OCI-LY3 (cell line): ENCODE measurements at regions not wholly inside any gene's neighbourhood (a gene's known extent, or its start where the extent isn't known, plus 50 kb on each side); places are given as distances from the start of the nearest gene placed in this dataset.

Experiments
- EZH2phosphoT487 ChIP-seq: fragments of 200-600 bp; shearing (Covaris generic); IDR thresholded peaks from 2 replicates; pipeline ENCODE4 v1.6.1; 2018; ENCODE audit warnings: antibody characterized with exemption, mixed run types, low read depth
- TF ChIP-seq, protein P1 (sequence below): fragments of 200-600, 300-600 bp; sonication (generic); IDR thresholded peaks from 2 replicates; pipeline ENCODE4 v1.5.1; 2014; ENCODE audit warnings: antibody characterized with exemption, low read length, low read depth

DNA sequence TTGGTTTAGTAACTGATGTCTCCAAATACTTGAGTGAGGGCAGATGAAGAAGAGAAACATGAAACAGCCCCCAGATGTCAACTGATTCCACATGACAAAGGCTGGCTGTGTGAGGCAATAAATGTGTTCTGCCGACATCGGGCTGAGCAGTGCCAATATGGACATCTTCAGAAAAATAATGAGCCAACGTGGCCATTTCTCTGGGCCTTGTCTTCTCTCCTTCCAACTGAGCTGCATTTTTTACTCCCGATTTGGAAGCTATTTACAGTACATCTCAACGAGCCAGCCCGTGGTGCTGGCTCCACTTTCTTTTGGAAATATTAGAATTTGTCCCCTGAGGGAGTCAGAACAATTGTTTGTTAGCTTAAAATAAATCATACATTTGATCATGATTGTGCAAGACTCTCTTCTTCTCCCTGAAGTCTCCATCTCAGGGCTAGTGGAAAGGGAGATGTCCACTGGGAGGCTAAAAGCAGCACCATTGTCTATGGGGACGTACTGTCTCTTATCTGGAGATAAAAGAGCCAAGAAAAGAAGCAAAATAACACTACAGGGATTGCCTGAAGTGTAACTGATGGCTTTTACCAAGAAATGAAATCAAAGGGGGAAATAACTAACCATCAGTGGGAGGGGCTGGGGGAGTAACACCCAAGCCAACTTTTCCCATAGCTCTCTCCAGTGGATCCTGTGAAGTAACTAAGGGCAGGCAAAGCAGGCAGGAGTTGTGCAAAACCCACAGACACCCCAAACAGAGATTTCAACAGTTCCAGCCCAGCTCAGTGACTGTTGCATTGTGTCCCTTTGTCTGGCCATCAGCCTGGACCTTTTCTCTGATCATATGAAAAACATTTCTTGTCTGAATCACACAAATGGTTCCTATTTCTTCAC, 114.8 kb downstream of the RDH14 start:
- TF ChIP-seq, protein P1, sequence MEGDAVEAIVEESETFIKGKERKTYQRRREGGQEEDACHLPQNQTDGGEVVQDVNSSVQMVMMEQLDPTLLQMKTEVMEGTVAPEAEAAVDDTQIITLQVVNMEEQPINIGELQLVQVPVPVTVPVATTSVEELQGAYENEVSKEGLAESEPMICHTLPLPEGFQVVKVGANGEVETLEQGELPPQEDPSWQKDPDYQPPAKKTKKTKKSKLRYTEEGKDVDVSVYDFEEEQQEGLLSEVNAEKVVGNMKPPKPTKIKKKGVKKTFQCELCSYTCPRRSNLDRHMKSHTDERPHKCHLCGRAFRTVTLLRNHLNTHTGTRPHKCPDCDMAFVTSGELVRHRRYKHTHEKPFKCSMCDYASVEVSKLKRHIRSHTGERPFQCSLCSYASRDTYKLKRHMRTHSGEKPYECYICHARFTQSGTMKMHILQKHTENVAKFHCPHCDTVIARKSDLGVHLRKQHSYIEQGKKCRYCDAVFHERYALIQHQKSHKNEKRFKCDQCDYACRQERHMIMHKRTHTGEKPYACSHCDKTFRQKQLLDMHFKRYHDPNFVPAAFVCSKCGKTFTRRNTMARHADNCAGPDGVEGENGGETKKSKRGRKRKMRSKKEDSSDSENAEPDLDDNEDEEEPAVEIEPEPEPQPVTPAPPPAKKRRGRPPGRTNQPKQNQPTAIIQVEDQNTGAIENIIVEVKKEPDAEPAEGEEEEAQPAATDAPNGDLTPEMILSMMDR, result no peak
- no peak for TF ChIP-seq EZH2phosphoT487
